ENCODE measurements at regions not wholly inside any gene's neighbourhood (a gene's known extent, or its start where the extent isn't known, plus 50 kb on each side); places are given as distances from the start of the nearest gene placed in this dataset.

GRCh38 chr11:116207019-116207418, 565.8 kb downstream of the BUD13 start:
- no peak for DNase-seq (ENCODE audit: low spot score in 2 of 2)
- TF ChIP-seq CTCF (IDR thresholded peaks at IDR 0.05) (no peak), POLR2A (IDR thresholded peaks at IDR 0.05) (no peak), EP300 (IDR thresholded peaks at IDR 0.05) (no peak)
- H3K27ac ChIP-seq = no peak overlapping the region
- no peaks in the 10 kb centered on the region for H3K4me1 ChIP-seq
- 69 to 72% methylated on average over 2 of the region's 2 CpGs for WGBS, 2 donors
- H3K27me3 ChIP-seq = peaks cover 0 to 3% of the 10 kb centered on the region in 2 donors
- H3K36me3 ChIP-seq = no peaks in the 10 kb centered on the region
- H3K9me3 ChIP-seq = no peaks in the 10 kb centered on the region
- no peak overlapping the region for H3K4me3 ChIP-seq

- no peak for TF ChIP-seq POLR2A (IDR thresholded peaks at IDR 0.05)
- WGBS, 2 donors = 69 to 72% methylated on average over 2 of the region's 2 CpGs
- Histone ChIP-seq H3K27ac (no peak overlapping the region), H3K4me3 (no peak overlapping the region), H3K27me3 (peaks cover 0 to 3% of the 10 kb centered on the region in 2 donors), H3K36me3 (no peaks in the 10 kb centered on the region), H3K4me1 (no peaks in the 10 kb centered on the region), H3K9me3 (no peaks in the 10 kb centered on the region)
- DNase-seq (ENCODE audit: low spot score in 2 of 2) = no peak
These were observed 569.9 kb downstream of the BUD13 start for GRCh38 chr11:116202922-116203321.

GRCh38 chr11:116200564-116200963, 572.2 kb downstream of the BUD13 start:
- no peak for TF ChIP-seq EP300 (IDR thresholded peaks at IDR 0.05)
- no peak for TF ChIP-seq CTCF (IDR thresholded peaks at IDR 0.05)
- TF ChIP-seq POLR2A (IDR thresholded peaks at IDR 0.05) = no peak
- H3K9me3 ChIP-seq = no peaks in the 10 kb centered on the region
- no peaks in the 10 kb centered on the region for H3K36me3 ChIP-seq
- H3K4me3 ChIP-seq = no peak overlapping the region
- WGBS, 2 donors = 75 to 82% methylated on average over 8 of the region's 8 CpGs
- H3K27ac ChIP-seq = no peak overlapping the region
- peaks cover 0 to 3% of the 10 kb centered on the region in 2 donors for H3K27me3 ChIP-seq
- no peaks in the 10 kb centered on the region for H3K4me1 ChIP-seq
- DNase-seq (ENCODE audit: low spot score in 2 of 2) = no peak

- 65 to 82% methylated on average over 5 to 10 of the region's 10 CpGs for WGBS, 2 donors
- DNase-seq (ENCODE audit: low spot score in 2 of 2) = no peak
- TF ChIP-seq POLR2A (IDR thresholded peaks at IDR 0.05) = no peak
- no peak for TF ChIP-seq EP300 (IDR thresholded peaks at IDR 0.05)
- TF ChIP-seq CTCF (IDR thresholded peaks at IDR 0.05) = no peak
- no peak overlapping the region for H3K27ac ChIP-seq
- H3K9me3 ChIP-seq = no peaks in the 10 kb centered on the region
- no peaks in the 10 kb centered on the region for H3K36me3 ChIP-seq
- H3K4me1 ChIP-seq = peaks cover 0 to under 1% (median 0%) of the 10 kb centered on the region in 4 donors
- H3K27me3 ChIP-seq = peaks cover 0 to 2% of the 10 kb centered on the region in 2 donors
- H3K4me3 ChIP-seq = no peak overlapping the region
These were observed 573.6 kb downstream of the BUD13 start for GRCh38 chr11:116199182-116199581.

- no peaks in the 10 kb centered on the region for H3K9me3 ChIP-seq
- H3K27me3 ChIP-seq = peaks cover 0 to 6% of the 10 kb centered on the region in 2 donors
- H3K4me1 ChIP-seq = peaks cover 0 to 12% (median 2%) of the 10 kb centered on the region in 4 donors
- 62 to 64% methylated on average over 5 of the region's 5 CpGs for WGBS, 2 donors
- no peak for DNase-seq (ENCODE audit: low spot score in 2 of 2)
- H3K36me3 ChIP-seq = no peaks in the 10 kb centered on the region
- no peak overlapping the region for H3K27ac ChIP-seq
- H3K4me3 ChIP-seq = peak overlapping the region in 2 of 4 donors; percentile 37 to 52
- TF ChIP-seq POLR2A (IDR thresholded peaks at IDR 0.05) (no peak), CTCF (IDR thresholded peaks at IDR 0.05) (no peak), EP300 (IDR thresholded peaks at IDR 0.05) (no peak)
These were observed 578.5 kb downstream of the BUD13 start for GRCh38 chr11:116194156-116194904.
